ENCODE measurements at regions not wholly inside any gene's neighbourhood (a gene's known extent, or its start where the extent isn't known, plus 50 kb on each side); places are given as distances from the start of the nearest gene placed in this dataset.

DNA sequence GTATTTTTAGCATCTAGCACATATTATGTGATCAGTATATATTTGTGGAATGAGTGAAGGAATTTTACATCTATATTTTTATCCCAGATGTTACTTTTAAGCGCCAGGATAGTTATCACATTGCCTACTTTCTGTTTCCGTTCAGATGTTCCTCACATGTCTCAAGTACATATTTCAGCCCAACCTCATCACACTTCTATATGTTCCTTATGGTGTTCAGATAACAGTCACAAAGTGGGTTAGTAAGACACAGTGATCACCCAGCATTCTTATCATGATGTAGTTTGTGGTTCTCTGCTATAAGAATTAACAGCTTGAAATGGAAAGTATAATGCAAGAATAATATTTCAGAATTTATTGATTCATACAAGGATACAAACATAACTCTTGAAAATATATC lies 170.0 kb upstream of the RASA1 start:
- TF ChIP-seq, protein P1, sequence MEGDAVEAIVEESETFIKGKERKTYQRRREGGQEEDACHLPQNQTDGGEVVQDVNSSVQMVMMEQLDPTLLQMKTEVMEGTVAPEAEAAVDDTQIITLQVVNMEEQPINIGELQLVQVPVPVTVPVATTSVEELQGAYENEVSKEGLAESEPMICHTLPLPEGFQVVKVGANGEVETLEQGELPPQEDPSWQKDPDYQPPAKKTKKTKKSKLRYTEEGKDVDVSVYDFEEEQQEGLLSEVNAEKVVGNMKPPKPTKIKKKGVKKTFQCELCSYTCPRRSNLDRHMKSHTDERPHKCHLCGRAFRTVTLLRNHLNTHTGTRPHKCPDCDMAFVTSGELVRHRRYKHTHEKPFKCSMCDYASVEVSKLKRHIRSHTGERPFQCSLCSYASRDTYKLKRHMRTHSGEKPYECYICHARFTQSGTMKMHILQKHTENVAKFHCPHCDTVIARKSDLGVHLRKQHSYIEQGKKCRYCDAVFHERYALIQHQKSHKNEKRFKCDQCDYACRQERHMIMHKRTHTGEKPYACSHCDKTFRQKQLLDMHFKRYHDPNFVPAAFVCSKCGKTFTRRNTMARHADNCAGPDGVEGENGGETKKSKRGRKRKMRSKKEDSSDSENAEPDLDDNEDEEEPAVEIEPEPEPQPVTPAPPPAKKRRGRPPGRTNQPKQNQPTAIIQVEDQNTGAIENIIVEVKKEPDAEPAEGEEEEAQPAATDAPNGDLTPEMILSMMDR (IDR thresholded peaks at IDR 0.05) = no peak
- TF ChIP-seq EZH2phosphoT487 (IDR thresholded peaks at IDR 0.05) = no peak
